ENCODE measurements at regions not wholly inside any gene's neighbourhood (a gene's known extent, or its start where the extent isn't known, plus 50 kb on each side); places are given as distances from the start of the nearest gene placed in this dataset.

DNA sequence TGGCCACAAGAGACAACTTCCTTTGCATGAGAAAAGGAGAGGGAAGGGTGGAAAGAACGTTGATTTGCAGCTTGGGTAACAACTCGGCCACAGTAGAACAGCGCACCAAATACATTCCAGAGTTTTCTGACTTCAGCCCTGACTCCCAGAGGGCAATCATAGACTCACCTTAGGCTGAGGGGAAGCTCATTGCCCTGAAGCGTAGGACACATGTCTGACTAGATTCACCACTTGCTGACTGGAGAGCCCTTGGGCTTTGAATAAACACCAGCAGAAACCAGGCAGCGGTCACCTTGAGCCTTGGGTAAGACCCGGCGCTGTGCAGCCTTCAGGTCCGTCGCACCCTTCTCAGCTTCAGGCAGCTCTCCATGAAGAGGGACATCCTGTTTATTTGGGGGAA, 151.8 kb upstream of the GRIA4 start:
- TF ChIP-seq SALL2 (tag by site-specific recombination; IDR thresholded peaks at IDR 0.05; ENCODE audit: borderline replicate concordance), result no peak
- TF ChIP-seq, protein P1, sequence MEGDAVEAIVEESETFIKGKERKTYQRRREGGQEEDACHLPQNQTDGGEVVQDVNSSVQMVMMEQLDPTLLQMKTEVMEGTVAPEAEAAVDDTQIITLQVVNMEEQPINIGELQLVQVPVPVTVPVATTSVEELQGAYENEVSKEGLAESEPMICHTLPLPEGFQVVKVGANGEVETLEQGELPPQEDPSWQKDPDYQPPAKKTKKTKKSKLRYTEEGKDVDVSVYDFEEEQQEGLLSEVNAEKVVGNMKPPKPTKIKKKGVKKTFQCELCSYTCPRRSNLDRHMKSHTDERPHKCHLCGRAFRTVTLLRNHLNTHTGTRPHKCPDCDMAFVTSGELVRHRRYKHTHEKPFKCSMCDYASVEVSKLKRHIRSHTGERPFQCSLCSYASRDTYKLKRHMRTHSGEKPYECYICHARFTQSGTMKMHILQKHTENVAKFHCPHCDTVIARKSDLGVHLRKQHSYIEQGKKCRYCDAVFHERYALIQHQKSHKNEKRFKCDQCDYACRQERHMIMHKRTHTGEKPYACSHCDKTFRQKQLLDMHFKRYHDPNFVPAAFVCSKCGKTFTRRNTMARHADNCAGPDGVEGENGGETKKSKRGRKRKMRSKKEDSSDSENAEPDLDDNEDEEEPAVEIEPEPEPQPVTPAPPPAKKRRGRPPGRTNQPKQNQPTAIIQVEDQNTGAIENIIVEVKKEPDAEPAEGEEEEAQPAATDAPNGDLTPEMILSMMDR (tag by site-specific recombination; IDR thresholded peaks at IDR 0.05), result no peak
- no peak for TF ChIP-seq ZBTB21 (tag by site-specific recombination; IDR thresholded peaks at IDR 0.05)
